Transverse colon (tissue), 4 donors: ENCODE measurements at regions not wholly inside any gene's neighbourhood (a gene's known extent, or its start where the extent isn't known, plus 50 kb on each side); places are given as distances from the start of the nearest gene placed in this dataset.

Source experiments
- CTCF ChIP-seq, 5 experiments: fragments of 200-600 bp in 3 of 5; fragments of 450-650 bp in 2 of 5; sonication (generic) in 3 of 5; IDR thresholded peaks; 1 replicate in 2 of 5; 2 replicates in 3 of 5; pipeline ENCODE4 v1.5.1; 2016 to 2017; ENCODE audit warnings: antibody characterized with exemption in 5 of 5, inconsistent platforms in 3 of 5, mild to moderate bottlenecking in 2 of 5, moderate library complexity in 1 of 5
- POLR2AphosphoS5 ChIP-seq, 3 donors: sonication (generic); formaldehyde crosslinking; IDR thresholded peaks; one replicate each; pipeline ENCODE4 v1.6.1; 2016; ENCODE audit warnings: antibody characterized with exemption in 3 of 3

- TF ChIP-seq CTCF (IDR thresholded peaks at IDR 0.05) (no peak), POLR2AphosphoS5 (IDR thresholded peaks at IDR 0.05) (no peak)
Observed at GRCh38 chr6:85127168-85127498, 322.8 kb upstream of the NT5E start.
